ENCODE measurements at regions not wholly inside any gene's neighbourhood (a gene's known extent, or its start where the extent isn't known, plus 50 kb on each side); places are given as distances from the start of the nearest gene placed in this dataset.

DNA sequence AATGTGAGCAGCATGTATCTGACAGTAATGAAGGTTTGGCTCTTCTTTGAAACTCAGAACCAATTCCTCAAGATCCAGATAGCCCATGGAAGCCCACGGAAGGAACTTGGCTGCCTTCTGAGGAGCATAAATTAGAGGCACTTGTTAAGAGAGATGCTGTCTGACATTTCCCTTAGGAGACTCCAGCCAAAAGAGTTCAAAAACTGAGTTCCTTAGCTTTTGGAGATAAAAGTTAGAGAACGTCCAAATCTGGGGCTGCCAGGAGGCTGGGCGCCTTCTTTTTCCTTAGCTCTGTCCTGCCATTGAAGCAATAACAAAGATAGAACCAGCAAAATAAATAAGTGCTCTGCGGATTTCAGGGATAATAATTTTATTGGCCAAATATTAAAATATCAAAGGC is 439.6 kb upstream of the USP24 start (continued):
- TF ChIP-seq CHD7 (IDR thresholded peaks at IDR 0.05; ENCODE audit: insufficient replicate concordance, low read length) = no peak
- TF ChIP-seq EGR1 (IDR thresholded peaks at IDR 0.05; ENCODE audit: borderline replicate concordance, low read depth, low read length) = no peak
- no peak for TF ChIP-seq MAX (IDR thresholded peaks at IDR 0.05)
- TF ChIP-seq SIRT6 (IDR thresholded peaks at IDR 0.05; ENCODE audit: low read length) = no peak
- TF ChIP-seq TAF7 (optimal IDR thresholded peaks at IDR 0.05; ENCODE audit: borderline replicate concordance, low read depth, low read length) = no peak
- TF ChIP-seq EZH2 (IDR thresholded peaks at IDR 0.05; ENCODE audit: low read depth, low read length, severe bottlenecking) = no peak
- no peak for TF ChIP-seq RXRA (IDR thresholded peaks at IDR 0.05; ENCODE audit: insufficient read depth, low read depth, low read length)
